Activated T-helper 1 cell treated with Interleukin-2 at 50 U/mL for 16 hours (primary cell): ENCODE measurements at regions not wholly inside any gene's neighbourhood (a gene's known extent, or its start where the extent isn't known, plus 50 kb on each side); places are given as distances from the start of the nearest gene placed in this dataset.
"Not testable (repeated sequence)": the region's sequence is repeated elsewhere in the genome, so short reads cannot be mapped to it uniquely, and the experiment has no call there.

ENCODE experiments used
- DNase-seq: peaks from one replicate; pipeline ENCODE4 v3.0.0-alpha.2; 2020; ENCODE audit warnings: low read depth

DNA sequence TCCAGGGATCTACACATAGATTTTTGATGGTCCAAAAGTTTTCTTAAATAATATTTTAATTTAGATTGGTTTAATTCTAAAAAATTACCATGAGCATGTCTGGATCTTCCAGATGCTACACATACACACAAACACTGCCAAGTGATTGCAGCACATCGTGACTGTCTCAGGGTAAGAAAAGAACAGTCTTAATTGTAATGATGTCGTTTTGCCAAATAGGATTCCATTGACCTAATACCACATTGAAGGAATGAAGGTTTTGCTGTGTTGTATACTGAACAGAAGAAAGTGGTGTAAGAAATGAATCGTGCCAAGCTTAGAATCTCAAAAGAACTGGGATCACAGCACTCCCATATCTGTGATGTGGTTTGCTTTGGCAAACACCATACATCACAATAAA is 633.3 kb upstream of the CAMK1G start:
- no peak for DNase-seq

DNA sequence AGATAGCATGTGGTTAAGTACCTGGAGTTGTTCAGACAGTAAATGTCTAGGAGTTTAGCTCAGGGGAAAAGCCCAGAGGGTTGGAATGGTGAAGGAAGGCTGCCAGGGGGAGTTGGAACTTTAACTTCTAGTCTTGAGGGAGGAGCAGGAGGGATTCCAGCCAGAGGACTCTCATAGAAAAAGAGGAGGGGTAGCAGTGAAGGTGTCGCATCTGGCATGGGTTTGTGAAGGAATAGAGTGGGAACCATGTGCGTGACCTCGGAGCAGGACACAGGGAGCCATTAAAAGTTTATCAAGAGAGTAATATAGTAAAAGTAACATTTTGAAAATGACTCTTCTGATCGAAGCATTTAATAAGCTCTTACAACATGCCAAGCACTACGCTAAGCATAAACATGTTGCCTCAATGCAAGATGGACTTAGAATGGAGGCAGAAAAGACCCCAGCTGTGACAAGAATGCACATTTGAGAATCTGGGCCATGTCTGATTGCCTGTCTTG is 632.4 kb upstream of the CAMK1G start:
- no peak for DNase-seq

DNA sequence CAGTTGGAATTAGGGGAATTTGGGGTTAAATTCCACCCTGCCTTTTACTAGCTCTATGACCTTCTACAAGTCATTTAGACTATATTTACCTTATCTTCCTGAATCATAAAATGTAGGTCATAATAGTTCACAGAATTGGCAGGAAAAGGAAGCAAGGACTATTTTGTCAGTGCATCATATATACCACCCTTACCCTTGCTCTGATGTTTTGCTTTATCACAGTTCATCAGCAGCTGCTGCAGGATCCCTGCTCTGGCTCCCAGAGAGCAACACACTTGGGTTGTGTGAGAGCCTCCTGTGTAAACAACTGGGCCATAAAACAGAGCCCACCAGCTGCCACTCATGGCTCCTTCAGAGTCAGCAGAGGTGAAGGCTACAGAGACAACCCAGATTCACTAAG is 631.6 kb upstream of the CAMK1G start:
- DNase-seq: no peak

DNA sequence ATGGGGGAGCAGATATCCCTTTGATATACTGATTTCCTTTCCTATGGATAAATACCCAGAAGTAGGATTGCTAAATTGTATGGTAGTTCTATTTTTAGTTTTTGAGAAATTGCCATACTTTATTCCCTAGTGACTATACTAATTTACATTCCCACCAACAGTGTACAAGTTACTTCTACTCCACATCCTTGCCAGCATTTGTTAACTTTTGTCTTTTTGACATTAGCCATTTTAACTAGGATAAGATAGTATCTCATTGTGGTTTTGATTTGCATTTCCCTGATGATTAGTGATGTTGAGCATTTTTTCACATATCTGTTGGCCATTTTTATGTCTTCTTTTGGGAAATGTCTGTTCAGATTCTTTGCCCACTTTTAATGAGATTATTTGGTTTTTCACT is 620.6 kb upstream of the CAMK1G start:
- no peak for DNase-seq

DNA sequence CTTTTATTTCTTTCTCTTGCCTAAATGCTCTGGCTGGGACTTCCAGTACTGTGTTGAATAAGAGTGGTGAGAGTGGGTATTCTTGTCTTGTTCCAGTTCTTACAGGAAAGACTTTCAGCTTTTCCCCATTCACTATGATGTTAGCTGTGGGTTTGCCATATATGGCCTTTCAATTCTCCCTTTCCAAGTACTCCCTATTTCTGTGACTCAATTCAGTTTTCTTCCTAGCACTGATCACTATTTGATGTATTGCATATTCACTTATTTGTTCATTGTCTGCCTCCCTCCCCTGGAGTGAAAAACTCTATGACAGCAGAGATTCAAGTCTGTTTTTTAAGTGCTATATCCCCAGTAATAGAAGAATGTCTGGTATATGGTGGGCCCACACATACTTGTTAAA is 618.2 kb upstream of the CAMK1G start:
- DNase-seq: no peak

DNA sequence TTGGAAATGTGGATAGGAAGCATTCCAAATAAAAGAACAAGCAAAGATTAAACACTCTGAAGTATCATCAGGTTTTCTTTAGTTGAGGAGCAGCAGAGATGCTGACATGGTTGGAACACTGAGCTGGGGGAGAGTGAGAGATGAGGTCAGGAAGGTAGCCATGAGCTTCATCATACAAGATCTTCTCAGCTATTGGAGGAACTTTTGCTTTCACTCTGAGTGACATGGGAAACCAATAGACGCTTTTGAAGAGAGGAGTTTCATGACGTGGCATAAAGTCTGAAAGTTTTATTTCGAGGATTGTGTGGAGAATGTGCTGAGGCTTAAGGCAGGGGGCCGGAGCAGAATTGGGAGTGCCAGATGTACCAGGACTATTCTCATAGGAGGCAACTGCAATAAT is 616.2 kb upstream of the CAMK1G start:
- no peak for DNase-seq

DNA sequence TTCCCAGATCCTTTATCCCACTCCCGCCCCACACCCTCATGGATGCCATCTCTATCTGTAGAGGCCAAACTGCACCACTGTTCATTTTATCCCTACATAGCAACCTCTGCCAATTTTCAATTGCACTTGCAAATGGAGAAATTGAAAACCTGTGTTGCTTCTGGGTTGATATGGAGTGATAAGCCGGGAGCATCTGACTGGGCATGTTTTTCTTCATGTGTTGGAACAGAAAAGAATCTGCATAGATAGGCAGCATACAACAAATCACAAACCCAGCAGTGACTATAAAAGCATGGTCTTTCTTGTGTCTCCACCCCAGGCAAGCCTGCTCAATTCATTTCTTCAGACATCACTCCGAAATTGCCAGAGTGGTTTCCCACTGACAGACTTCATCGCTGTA is 608.8 kb upstream of the CAMK1G start:
- DNase-seq: no peak

DNA sequence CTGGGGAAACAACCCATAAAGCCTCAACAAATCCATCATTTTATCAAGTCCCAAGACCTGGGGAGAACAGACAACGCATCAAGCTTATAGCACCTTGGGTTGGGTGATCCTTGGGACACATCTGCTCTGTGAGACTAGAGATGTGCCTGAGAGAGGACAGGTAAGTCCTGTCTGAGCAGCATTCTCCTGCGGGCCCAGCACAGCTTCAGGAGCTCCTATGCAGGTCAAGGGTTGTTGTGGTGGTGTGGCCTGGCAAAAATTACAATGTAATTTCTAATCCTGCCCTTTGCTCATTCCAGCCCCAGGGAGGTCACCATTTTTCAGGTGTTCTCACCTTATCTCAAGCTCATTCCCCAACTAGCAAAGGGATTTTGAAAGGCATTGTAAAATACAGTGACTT is 608.1 kb upstream of the CAMK1G start:
- DNase-seq: no peak

DNA sequence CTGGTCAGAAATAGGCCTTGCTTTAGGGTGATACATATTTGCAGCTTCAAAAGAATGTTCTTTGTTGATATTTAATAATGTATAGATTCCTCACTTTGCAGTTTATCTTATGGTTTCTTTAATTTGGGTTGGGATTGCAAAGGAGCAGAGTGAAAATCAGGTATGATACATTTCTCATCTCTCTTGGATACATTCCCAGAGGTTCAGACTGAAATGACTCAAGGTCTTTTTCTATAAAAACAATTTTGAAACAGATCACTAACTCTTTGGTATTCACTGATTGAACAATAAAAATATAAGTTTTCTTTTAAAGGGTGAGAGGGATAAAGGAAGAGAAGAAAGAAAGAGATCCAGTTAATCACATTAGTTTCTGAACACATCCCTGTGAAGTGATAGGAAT is 606.5 kb upstream of the CAMK1G start:
- DNase-seq: no peak

DNA sequence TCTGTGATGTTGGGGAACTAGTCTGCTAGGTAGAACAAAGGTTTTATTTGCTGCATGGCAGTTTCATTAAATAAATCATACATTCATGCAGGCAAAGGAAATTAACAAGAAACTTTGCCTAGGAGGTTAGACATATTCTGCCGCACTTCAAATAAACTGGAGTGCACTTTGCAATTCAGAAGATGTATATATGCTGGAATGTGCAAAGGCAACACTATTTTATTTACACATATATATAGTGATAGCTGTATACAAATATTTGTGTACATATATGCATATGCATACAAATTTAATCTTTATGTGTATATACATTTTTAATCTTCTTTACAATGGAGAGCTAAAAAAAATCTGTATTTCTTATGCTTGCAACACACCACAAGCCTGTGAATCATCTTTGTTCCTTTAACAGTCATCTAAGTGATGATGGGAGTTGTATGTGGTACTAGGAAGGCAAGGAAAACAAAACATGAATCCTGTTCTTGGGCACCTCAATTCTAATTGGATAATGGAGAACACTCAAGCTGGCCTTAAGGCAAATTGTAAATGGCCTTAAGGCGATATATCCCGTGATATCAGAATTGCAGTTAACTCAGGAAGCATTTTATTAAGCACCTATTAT is 605.8 kb upstream of the CAMK1G start:
- DNase-seq: no peak

DNA sequence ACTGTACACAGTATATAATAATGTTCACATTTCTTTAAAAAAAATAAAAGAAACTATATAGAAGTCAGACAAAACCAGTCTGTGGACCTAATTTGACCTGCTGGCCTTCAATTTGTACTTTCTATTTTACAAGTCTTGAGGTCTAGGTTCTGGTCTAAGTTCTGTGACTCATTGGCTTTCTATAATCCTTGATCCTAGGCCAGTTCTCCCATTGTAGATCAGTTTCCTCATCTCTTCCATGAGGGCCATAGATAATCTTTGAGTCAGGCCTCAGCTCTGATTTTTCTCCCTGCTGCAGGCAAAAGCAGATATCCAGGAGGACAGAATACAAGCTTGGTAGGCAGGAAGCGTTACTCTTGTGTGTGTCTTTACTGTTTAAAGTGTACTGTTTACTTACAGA is 603.7 kb upstream of the CAMK1G start:
- DNase-seq: no peak

DNA sequence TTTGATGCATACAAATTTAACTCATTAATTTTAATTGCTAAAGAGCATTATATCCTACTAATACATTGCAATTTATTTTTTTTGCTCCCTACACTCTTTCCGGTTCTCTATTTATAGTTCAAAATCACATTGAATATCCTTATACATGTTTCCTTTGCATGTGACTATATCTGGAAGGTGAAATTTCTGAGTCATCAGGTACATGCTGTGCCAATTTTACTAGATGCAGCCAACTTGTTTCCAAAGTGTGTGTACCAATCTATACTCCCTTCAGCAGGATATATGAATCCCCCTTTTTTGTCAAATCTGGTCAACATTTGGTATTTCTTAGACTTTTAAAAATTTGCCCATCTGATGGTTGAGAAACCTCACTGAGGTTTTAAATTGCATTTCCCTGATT is 602.9 kb upstream of the CAMK1G start:
- no peak for DNase-seq

DNA sequence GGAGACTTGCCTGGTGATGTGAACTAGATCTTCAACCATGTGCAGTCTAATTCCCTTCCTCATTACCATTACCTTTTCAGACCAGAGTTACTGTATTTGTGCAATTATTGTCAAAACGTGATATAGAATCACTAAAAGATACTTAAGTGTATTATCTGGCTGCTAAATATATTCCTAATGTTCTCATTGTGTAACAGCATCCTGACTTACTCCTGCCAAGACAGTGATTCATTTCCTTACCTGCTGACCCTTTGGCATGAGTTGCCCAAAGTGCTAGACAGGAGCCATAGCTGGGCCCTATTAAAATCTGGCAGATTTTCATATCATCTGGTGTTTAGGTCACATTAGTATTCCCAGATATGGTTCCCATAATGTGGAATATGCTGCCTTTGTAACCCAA is 598.3 kb upstream of the CAMK1G start:
- DNase-seq: no peak

DNA sequence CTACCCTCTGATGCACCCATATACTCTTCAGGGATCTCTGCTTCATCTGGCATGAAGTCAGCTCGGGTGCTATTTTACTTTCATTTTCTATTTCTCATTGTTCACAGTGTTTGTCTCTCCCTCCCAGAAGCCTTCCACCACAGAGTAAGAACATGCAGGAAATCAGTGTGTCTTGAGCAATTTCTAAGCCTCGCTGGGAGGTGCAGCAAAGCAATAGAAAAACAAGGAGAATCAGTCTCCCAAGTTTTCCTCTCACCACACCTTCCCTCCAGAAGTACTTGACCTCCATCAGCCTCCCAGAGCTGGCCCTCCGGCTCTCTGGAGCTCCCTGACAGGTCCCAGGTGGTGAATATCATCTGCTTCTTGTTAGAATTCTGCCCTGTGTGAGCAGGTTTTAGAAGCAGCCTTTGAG is 594.7 kb upstream of the CAMK1G start:
- no peak for DNase-seq

DNA sequence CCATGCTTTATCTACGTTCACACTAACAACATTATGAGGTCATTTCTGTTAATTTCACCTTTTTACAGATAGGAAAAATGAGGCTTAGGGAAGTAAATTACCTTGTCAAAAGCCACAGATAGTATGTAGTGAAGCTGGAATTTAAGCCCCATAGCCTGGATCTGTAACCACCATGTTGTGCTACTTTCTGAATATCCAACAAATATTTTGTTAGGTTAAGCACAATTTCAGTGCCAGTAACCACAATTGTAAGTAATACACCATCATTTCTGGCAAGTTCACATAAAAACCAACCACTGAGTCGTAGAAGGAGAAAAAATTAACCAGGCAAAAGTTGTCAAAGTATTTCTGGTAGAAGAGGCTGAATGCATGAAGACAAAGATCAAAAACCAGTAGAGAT is 593.1 kb upstream of the CAMK1G start:
- no peak for DNase-seq

DNA sequence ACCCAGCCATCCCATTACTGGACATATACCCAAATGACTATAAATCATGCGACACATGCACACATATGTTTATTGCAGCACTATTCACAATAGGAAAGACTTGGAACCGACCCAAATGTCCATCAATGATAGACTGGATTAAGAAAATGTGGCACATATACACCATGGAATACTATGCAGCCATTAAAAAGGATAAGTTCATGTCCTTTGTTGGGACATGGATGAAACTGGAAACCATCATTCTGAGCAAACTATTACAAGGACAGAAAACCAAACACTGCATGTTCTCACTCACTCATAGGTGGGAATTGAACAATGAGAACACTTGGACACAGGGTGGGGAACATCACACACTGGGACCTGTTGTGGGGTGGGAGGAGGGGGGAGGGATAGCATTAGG is 586.5 kb upstream of the CAMK1G start:
- DNase-seq: not testable (repeated sequence)

DNA sequence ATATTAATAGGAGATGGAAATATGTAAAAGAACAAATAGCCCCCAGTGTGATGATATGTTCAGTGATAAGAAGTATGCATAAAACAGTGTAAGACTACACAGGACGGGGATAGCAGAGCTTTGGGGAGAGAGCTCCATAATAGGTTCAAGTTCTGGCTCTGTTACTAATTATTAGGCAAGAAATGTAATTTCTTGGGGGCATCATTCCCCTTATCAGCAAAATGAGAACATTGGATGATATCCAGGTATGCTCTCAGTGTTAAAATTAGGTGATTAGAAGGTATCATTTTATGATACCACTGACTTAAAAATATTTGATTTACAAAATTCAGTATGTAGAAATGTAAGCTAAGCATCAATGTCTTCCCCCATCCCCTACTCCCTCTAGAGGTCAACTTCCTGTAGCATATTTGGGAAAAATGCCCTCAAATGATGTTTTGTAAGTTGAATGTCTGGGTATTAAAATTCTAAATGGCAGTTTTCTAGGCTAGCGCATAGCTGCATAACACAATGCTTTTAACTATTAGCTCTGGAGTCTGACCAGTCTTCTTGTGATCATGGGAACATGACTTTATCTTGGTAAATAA is 585.7 kb upstream of the CAMK1G start:
- DNase-seq: no peak

DNA sequence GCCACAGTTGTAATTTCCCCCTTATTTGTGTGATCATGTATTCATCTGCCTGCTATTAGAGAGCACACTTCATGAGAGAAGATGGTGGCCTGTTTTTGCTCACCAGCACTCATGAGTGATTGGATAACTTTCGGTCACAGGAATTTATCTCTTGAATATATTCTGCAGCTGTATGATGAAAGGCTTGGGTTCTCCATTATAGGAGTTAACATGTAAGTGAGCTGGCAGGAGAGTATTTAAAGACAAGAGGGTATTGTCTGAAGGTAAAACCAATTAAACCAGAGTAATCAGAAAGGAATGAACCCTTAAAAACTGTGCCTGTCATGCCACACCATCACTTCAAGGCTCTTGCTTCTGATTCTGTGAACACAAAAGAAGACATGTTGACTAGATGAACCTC is 574.9 kb upstream of the CAMK1G start:
- no peak for DNase-seq

DNA sequence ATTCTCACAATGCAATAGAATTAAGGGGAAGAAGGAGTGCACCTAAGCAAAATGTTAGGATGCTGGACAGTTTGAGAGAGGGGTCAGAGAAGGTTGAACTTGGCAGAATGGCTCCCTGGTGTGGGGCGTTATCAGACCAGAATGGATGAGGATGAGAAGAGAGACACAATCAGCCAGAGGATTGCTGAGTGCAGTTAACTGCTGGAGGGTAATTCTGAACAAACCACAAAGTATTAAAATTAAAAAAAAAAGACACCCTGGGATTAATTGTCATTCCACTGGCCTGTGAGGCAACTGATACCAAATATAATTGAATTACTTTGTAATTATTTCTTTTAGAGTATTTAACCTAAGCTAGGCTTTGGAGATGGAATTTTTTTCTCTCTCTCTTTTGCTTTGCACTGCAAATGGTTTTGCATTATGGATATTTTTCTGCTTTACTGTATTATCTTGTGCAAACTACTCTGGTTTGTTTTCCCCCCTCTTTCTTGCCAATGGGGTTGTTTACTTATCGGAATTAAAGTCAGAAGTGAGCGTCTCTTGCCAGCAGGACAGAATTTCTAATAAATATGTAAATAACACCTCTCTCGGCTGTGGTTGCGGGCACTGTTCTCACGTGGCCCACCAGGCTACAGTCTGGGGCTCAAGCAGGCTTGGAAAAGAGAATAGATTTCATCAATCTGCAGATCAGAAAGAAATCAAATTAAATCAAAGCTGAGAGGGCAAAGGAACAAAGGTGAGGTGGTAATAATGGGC is 572.9 kb upstream of the CAMK1G start:
- no peak for DNase-seq

DNA sequence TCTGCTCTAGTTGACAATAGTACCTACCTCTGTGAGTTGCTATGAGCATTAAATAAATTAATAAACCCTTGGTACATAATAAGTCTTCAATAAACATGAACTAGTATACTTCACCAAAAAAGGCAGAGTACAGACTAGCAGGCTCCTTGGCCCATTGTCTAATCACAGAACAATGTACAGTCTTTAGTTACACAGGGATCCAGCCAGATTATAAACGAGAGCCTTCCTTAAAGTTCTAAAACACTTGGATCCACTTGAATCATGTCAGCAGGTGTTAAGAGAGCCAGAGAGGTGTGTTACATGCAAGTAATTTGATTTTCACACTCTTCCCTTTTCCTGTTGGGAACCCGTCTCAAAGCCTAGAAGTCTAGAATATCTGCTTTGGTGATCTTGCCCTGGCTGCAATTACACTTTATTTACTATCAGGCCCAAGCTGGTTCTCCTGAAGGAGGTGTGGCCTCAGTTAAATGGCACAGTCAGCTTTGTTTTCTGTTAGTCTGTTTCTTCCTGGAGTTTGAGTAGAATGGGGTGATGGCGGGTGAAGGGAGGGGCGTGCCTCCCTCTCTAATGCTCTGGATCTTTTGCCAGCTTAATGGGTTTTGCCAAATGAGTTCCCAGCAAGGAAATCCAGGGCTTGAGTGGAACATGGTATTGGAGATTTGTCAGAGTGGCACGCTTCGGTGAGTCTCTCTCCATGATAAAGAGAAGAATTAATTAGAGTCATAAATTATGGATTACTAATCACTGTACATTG is 570.9 kb upstream of the CAMK1G start:
- DNase-seq: no peak

DNA sequence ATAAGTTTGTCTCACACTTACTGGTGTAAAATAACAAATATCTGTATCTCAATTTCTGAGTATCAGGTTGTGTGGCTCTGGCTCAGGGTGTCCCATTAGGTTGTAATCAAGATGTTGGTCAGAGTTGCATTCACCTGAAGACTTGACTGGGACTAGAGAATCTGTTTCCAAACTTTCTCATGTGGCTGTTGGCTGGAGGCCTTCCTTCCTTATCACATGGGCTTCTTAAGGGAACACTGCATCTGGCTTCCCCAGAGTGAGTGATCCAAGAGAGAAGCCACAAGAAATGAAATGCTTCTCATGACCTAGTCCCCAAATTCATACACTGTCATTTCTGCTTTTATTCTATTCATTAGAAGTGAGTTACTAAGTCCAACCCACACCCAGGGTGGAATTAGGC is 568.4 kb upstream of the CAMK1G start:
- DNase-seq: no peak

DNA sequence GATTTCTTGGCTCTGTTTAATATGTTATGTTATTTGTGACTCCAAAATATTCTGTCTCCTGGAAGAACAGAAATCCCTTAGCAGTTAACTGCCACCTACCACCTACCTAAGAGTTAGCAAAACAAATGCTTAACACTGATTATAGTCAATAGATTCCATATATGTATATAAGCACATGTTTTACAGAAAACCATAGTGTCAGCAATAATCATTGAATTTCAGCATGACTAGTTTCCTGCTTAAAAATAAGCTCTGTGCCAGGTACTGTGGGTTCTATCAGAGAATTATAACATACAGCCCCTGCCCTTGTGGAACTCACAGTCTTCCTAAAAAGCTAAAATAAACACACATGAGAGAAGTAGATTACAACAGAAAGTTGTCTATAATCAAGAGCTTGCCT is 561.9 kb upstream of the CAMK1G start:
- DNase-seq: no peak

DNA sequence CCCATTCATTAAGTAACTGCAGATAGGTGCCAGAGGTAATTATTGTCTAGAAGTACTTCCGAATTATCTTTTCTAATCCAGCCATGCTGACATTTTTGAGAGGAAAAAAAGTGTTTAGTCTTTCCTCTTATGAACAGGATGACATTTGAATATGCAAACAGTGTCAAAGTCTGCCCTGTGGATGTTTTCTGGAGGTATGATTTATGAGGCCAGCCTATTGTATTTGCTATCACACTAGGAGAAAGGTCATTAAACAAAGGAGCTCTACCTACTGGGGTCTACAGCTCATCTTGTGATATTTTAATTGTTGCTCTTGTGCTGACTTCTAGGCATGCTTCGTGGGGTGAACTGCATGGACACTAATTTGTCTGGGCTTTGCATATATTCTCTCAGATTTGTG is 559.7 kb upstream of the CAMK1G start:
- no peak for DNase-seq
